Ammon's horn (tissue), 1 donor: ENCODE measurements at regions not wholly inside any gene's neighbourhood (a gene's known extent, or its start where the extent isn't known, plus 50 kb on each side); places are given as distances from the start of the nearest gene placed in this dataset.
"Not testable (repeated sequence)": the region's sequence is repeated elsewhere in the genome, so short reads cannot be mapped to it uniquely, and the experiment has no call there.

Source experiments
- DNase-seq: peaks from one replicate; pipeline ENCODE4 v3.0.0-alpha.2; 2016; ENCODE audit warnings: low spot score

- no peak for DNase-seq
These were observed 137.7 kb upstream of the CRHR1 start for GRCh38 chr17:45646288-45646988.

- DNase-seq = no peak
These were observed 135.5 kb upstream of the CRHR1 start for GRCh38 chr17:45648642-45649041.

- DNase-seq = no peak
These were observed 134.3 kb upstream of the CRHR1 start for GRCh38 chr17:45649796-45650195.

GRCh38 chr17:45650561-45650960, 133.6 kb upstream of the CRHR1 start:
- no peak for DNase-seq

- no peak for DNase-seq
These were observed 132.9 kb upstream of the CRHR1 start for GRCh38 chr17:45651145-45651709.

GRCh38 chr17:45653616-45654015, 130.5 kb upstream of the CRHR1 start:
- DNase-seq = no peak

- no peak for DNase-seq
These were observed 127.5 kb upstream of the CRHR1 start for GRCh38 chr17:45656527-45657181.

GRCh38 chr17:45660474-45660873, 123.6 kb upstream of the CRHR1 start:
- DNase-seq = no peak

GRCh38 chr17:45662432-45662831, 121.7 kb upstream of the CRHR1 start:
- DNase-seq = no peak

- no peak for DNase-seq
These were observed 120.3 kb upstream of the CRHR1 start for GRCh38 chr17:45663772-45664171.

- no peak for DNase-seq
These were observed 119.2 kb upstream of the CRHR1 start for GRCh38 chr17:45664921-45665320.

- DNase-seq = no peak
These were observed 118.0 kb upstream of the CRHR1 start for GRCh38 chr17:45666046-45666600.

- no peak for DNase-seq
These were observed 117.5 kb upstream of the CRHR1 start for GRCh38 chr17:45666641-45667040.

- DNase-seq = no peak
These were observed 116.4 kb upstream of the CRHR1 start for GRCh38 chr17:45667591-45668171.

GRCh38 chr17:45668316-45668715, 115.8 kb upstream of the CRHR1 start:
- DNase-seq = no peak

GRCh38 chr17:45672301-45672700, 111.8 kb upstream of the CRHR1 start:
- DNase-seq = no peak

- DNase-seq = no peak
These were observed 111.3 kb upstream of the CRHR1 start for GRCh38 chr17:45672792-45673191.

- DNase-seq = not testable (repeated sequence)
These were observed 110.4 kb upstream of the CRHR1 start for GRCh38 chr17:45673759-45674158.

- no peak for DNase-seq
These were observed 109.1 kb upstream of the CRHR1 start for GRCh38 chr17:45675012-45675411.

GRCh38 chr17:45675892-45676291, 108.2 kb upstream of the CRHR1 start:
- DNase-seq = no peak

GRCh38 chr17:45676695-45677094, 107.4 kb upstream of the CRHR1 start:
- DNase-seq = no peak

GRCh38 chr17:45677770-45678169, 106.3 kb upstream of the CRHR1 start:
- peak; percentile 31 for DNase-seq

- no peak for DNase-seq
These were observed 104.7 kb upstream of the CRHR1 start for GRCh38 chr17:45679426-45679825.
